Vagina (tissue), 2 donors: ENCODE measurements at regions not wholly inside any gene's neighbourhood (a gene's known extent, or its start where the extent isn't known, plus 50 kb on each side); places are given as distances from the start of the nearest gene placed in this dataset.

ENCODE experiments used
- CTCF ChIP-seq, 3 experiments: fragments of 450-650 bp in 2 of 3; fragments of 200-600 bp in 1 of 3; sonication (generic) in 1 of 3; IDR thresholded peaks; one replicate each; pipeline ENCODE4 v1.5.1; 2017 to 2019; ENCODE audit warnings: antibody characterized with exemption in 3 of 3, mild to moderate bottlenecking in 2 of 3, moderate library complexity in 2 of 3
- POLR2A ChIP-seq, 2 donors: fragments of 450-650 bp; IDR thresholded peaks; one replicate each; pipeline ENCODE4 v1.6.1; 2017; ENCODE audit warnings: antibody characterized with exemption in 2 of 2, mild to moderate bottlenecking in 2 of 2, moderate library complexity in 2 of 2

GRCh38 chr21:32134441-32135130 is 144.3 kb downstream of the MIS18A start:
- TF ChIP-seq POLR2A (IDR thresholded peaks at IDR 0.05) (no peak), CTCF (IDR thresholded peaks at IDR 0.05) (no peak)
